Esophagus squamous epithelium (tissue), 5 donors: ENCODE measurements at regions not wholly inside any gene's neighbourhood (a gene's known extent, or its start where the extent isn't known, plus 50 kb on each side); places are given as distances from the start of the nearest gene placed in this dataset.
"Not testable (repeated sequence)": the region's sequence is repeated elsewhere in the genome, so short reads cannot be mapped to it uniquely, and the experiment has no call there.

ENCODE experiments used
- DNase-seq: peaks from one replicate; lab custom pipeline; 2025; lab: John Stamatoyannopoulos, UW
- H3K27ac ChIP-seq, 4 donors: fragments of 200-600 bp; sonication (generic); one replicate each; pipeline ENCODE4 v1.5.1; 2016 to 2019; ENCODE audit warnings: mild to moderate bottlenecking in 1 of 4
- H3K27me3 ChIP-seq, 4 donors: fragments of 200-600 bp; sonication (generic); 1 replicate in 3 of 4; 2 replicates in 1 of 4; pipeline versions ENCODE4 v1.5.1 to v1.6.0; 2017 to 2021; ENCODE audit warnings: antibody characterized with exemption in 1 of 4
- H3K36me3 ChIP-seq, 3 donors: fragments of 200-600 bp; sonication (generic); one replicate each; pipeline ENCODE4 v1.5.1; 2016 to 2019
- H3K4me1 ChIP-seq, 3 donors: fragments of 200-600 bp; sonication (generic); one replicate each; pipeline ENCODE4 v1.5.1; 2017 to 2019
- H3K4me3 ChIP-seq, 4 donors: fragments of 200-600 bp; sonication (generic); 1 replicate in 3 of 4; 2 replicates in 1 of 4; pipeline ENCODE4 v1.5.1; 2016 to 2019; ENCODE audit warnings: mild to moderate bottlenecking in 2 of 4, moderate library complexity in 1 of 4
- H3K9me3 ChIP-seq, 3 donors: fragments of 200-600 bp; sonication (generic); one replicate each; pipeline ENCODE4 v1.5.1; 2016 to 2019
- POLR2A ChIP-seq, 4 donors: fragments of 450-650 bp; IDR thresholded peaks; one replicate each; pipeline ENCODE4 v1.6.1; 2017; ENCODE audit warnings: antibody characterized with exemption in 4 of 4, mild to moderate bottlenecking in 4 of 4, moderate library complexity in 3 of 4
- WGBS, 2 donors: methylation state at CpG; one replicate each; pipeline ENCODE4 v1.1.5; 2018; 5-methylcytosine and 5-hydroxymethylcytosine counted together
- intact Hi-C: fragments of 100-400 bp; cut with DNase I; formaldehyde crosslinking; loops from one replicate; pipeline ENCODE4 v1.15.0; 2022
- TF ChIP-seq, protein P1 (sequence below), 6 experiments: fragments of 450-650 bp in 4 of 6; fragments of 200-600 bp in 2 of 6; sonication (generic) in 2 of 6; IDR thresholded peaks; one replicate each; pipeline ENCODE4 v1.5.1; 2016 to 2019; ENCODE audit warnings: antibody characterized with exemption in 6 of 6, mild to moderate bottlenecking in 4 of 6, moderate library complexity in 4 of 6
- donor health status: DM: yes; HTN: yes; CAD: no.

DNA sequence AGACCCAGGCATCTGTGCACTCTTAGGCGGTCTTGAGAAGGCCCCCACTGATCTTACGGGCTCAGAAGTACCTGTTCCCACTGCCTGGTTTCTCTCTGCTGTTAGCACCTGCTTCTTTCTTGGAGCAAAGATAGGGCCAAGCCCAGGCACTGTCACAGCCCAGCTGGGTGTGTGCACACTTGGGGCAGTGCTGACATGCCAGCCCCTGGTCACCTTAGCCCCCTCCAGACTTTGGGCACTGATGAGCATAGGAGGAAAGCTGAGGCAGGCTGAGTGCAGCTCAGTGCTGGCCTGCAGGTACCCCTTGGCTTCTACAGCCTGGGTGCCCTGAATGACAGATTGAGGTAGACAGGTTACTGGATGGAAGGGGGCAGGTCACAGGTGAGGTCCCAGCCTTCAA, 105.7 kb upstream of the AHI1 start:
- no peak for TF ChIP-seq POLR2A (IDR thresholded peaks at IDR 0.05)
- TF ChIP-seq, protein P1, sequence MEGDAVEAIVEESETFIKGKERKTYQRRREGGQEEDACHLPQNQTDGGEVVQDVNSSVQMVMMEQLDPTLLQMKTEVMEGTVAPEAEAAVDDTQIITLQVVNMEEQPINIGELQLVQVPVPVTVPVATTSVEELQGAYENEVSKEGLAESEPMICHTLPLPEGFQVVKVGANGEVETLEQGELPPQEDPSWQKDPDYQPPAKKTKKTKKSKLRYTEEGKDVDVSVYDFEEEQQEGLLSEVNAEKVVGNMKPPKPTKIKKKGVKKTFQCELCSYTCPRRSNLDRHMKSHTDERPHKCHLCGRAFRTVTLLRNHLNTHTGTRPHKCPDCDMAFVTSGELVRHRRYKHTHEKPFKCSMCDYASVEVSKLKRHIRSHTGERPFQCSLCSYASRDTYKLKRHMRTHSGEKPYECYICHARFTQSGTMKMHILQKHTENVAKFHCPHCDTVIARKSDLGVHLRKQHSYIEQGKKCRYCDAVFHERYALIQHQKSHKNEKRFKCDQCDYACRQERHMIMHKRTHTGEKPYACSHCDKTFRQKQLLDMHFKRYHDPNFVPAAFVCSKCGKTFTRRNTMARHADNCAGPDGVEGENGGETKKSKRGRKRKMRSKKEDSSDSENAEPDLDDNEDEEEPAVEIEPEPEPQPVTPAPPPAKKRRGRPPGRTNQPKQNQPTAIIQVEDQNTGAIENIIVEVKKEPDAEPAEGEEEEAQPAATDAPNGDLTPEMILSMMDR (IDR thresholded peaks at IDR 0.05): no peak
- no peak for DNase-seq
- 80% methylated on average over 2 of the region's 2 CpGs; no CpG with 5 or more reads in 1 of the 2 donors for WGBS, 2 donors
- no peaks in the 10 kb centered on the region for H3K27me3 ChIP-seq
- no peak overlapping the region for H3K4me3 ChIP-seq
- H3K9me3 ChIP-seq: no peaks in the 10 kb centered on the region
- no peak overlapping the region for H3K27ac ChIP-seq
- intact Hi-C loops: no loop called here
- H3K36me3 ChIP-seq: no peaks in the 10 kb centered on the region
- H3K4me1 ChIP-seq: no peaks in the 10 kb centered on the region

DNA sequence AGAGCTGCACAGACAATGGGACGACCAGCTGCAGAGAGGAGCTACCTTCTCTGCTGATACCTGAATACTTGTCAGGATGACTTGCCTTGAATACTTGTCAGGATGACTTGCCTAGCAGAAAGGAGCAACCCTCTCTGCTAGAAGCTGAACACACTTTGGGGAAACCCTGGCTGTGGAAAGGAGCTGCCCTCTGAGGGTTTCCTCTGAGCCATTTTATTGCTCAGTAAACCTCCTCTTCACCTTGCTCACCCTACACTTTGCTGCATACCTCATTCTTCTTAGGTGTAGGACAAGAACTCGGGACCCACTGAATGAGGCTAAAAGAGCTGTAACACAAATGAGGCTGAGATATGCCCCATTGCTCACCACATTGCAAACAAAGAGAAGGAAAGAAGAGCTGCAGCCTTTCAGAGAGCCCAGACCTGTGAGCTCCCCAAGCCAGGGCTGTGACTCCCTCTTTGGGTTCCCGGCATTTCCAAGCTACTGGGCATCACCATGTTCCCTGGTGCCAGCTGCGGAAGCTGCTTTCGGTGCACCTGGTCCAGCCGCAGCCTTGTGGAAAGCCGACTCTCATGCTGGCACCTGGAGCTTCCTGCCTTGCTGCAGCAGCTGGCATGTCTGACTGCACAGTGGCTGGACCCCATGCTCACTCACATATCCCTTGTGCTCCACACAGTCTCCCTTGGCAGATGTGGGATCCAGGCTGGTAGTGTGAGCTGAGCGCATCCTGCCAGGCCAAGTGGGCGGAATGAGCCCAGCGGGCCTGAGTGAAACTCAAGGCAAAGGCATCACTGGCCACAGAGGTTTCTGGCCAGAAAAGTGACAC, 106.7 kb upstream of the AHI1 start:
- Histone ChIP-seq H3K36me3 (no peaks in the 10 kb centered on the region), H3K27ac (no peak overlapping the region), H3K27me3 (no peaks in the 10 kb centered on the region), H3K4me3 (no peak overlapping the region), H3K9me3 (no peaks in the 10 kb centered on the region), H3K4me1 (no peaks in the 10 kb centered on the region)
- DNase-seq: no peak
- WGBS, 2 donors: 89 to 94% methylated on average over 2 to 5 of the region's 10 CpGs
- TF ChIP-seq POLR2A (IDR thresholded peaks at IDR 0.05): no peak
- TF ChIP-seq, protein P1 (IDR thresholded peaks at IDR 0.05): no peak
- intact Hi-C loops: no loop called here

DNA sequence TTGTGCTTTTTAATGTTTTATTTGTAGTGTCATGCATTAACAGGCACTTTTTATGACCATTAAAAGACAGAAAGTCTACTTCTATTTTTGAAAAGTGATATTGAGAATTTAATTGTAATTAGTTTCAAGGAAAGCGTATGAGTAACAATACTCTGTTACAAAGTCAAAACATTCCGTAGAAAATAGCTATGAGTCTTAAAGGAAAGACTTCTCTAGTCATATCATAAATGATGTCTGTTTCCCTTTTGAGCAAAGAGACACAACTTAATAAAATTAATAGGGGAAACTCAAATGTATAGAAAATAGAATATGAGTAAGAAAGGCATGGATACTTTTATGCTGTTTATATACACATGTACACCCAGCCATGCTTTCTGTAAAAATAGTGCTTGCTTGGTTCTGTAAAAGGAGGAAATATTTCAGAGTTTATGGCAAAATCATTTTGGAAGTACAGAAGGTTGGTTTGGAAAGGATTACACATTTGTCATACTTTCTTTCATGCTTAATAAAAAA, 107.8 kb upstream of the AHI1 start:
- no peak for TF ChIP-seq POLR2A (IDR thresholded peaks at IDR 0.05)
- TF ChIP-seq, protein P1 (IDR thresholded peaks at IDR 0.05): no peak
- intact Hi-C loops: no loop called here
- no peaks in the 10 kb centered on the region for H3K4me1 ChIP-seq

DNA sequence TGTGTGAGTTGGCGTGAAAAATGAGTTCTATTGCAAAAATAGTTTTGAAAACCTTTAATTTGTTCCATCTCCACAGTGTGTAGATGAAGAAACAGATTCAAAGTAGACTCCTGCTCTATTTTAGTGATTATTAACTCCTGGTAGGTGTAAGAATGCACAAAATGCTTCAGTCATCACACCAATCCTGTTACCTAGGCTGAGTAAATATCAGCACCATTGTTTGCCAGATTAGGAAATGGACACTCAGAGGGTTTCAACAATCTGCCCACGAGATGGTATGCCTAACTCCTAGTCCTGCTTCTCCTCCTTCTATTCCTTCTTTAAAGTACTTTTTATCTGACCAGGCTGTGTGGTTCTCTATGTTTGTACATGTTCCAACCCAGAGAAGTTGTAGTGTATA, 108.9 kb upstream of the AHI1 start:
- no peak overlapping the region for H3K27ac ChIP-seq
- no peaks in the 10 kb centered on the region for H3K27me3 ChIP-seq
- H3K9me3 ChIP-seq: no peaks in the 10 kb centered on the region
- TF ChIP-seq POLR2A (IDR thresholded peaks at IDR 0.05): no peak
- H3K36me3 ChIP-seq: no peaks in the 10 kb centered on the region
- intact Hi-C loops: no loop called here
- H3K4me3 ChIP-seq: no peak overlapping the region
- H3K4me1 ChIP-seq: no peaks in the 10 kb centered on the region
- 59 to 61% methylated on average over 2 of the region's 2 CpGs for WGBS, 2 donors
- DNase-seq: no peak

More for the DNA sequence above, 107.8 kb upstream of the AHI1 start:
- H3K4me3 ChIP-seq: no peak overlapping the region
- no peaks in the 10 kb centered on the region for H3K27me3 ChIP-seq
- DNase-seq: no peak
- no peaks in the 10 kb centered on the region for H3K9me3 ChIP-seq
- no peak overlapping the region for H3K27ac ChIP-seq
- H3K36me3 ChIP-seq: no peaks in the 10 kb centered on the region
- 46 to 84% methylated on average over 2 of the region's 2 CpGs for WGBS, 2 donors

DNA sequence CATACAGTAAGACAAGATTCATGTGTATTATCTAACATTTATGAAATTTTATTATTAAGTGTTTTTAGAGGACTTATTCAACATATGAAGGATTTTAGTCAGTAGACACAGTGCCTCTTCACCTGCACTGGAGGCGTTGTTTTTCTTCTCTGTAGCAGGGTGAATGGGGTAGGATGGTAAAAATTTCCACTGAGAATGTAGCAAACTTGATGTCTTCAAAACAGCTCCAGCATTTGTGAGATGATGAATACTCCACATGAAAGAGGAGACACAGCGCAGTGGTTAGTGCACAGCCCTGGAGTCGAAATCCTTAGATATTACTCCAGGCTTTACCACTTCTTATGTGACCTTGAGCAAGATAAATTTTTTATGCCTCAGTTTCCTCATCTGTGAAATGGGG, 110.5 kb upstream of the AHI1 start:
- no peak for TF ChIP-seq POLR2A (IDR thresholded peaks at IDR 0.05)
- TF ChIP-seq, protein P1 (IDR thresholded peaks at IDR 0.05): no peak
- 86 to 94% methylated on average over 3 of the region's 3 CpGs for WGBS, 2 donors
- no peak for DNase-seq
- no peak overlapping the region for H3K27ac ChIP-seq
- intact Hi-C loops: no loop called here
- H3K4me3 ChIP-seq: no peak overlapping the region
- H3K36me3 ChIP-seq: no peaks in the 10 kb centered on the region
- H3K4me1 ChIP-seq: no peaks in the 10 kb centered on the region
- no peaks in the 10 kb centered on the region for H3K27me3 ChIP-seq
- no peaks in the 10 kb centered on the region for H3K9me3 ChIP-seq

DNA sequence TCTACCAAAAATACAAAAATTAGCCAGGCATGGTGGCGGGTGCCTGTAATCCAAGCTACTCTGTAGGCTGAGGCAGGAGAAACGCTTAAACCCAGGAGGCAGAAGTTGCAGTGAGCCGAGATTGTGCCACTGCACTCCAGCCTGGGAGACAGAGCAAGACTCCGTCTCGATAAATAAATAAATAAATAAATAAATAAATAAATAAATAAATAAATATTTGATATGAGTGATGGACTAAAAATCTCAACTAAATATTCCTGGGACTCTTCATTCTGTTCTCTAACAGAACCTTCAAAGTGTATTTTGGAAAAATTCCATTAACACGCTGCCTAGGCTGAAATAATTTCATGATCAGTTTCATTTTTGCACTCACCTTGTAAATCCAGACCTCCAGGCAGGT, 112.7 kb upstream of the AHI1 start:
- H3K4me1 ChIP-seq, H3K4me3 ChIP-seq, intact Hi-C loops, H3K36me3 ChIP-seq, H3K27ac ChIP-seq, DNase-seq, H3K27me3 ChIP-seq, H3K9me3 ChIP-seq: not testable (repeated sequence)
- 87 to 93% methylated on average over 6 of the region's 6 CpGs for WGBS, 2 donors
